Activated CD4-positive, CD25-positive, alpha-beta regulatory T cell (primary cell): ENCODE measurements at regions not wholly inside any gene's neighbourhood (a gene's known extent, or its start where the extent isn't known, plus 50 kb on each side); places are given as distances from the start of the nearest gene placed in this dataset.
"Not testable (repeated sequence)": the region's sequence is repeated elsewhere in the genome, so short reads cannot be mapped to it uniquely, and the experiment has no call there.

Source experiments
- DNase-seq, 4 experiments: peaks; one replicate each; lab custom pipeline; 2025; lab: John Stamatoyannopoulos, UW

DNA sequence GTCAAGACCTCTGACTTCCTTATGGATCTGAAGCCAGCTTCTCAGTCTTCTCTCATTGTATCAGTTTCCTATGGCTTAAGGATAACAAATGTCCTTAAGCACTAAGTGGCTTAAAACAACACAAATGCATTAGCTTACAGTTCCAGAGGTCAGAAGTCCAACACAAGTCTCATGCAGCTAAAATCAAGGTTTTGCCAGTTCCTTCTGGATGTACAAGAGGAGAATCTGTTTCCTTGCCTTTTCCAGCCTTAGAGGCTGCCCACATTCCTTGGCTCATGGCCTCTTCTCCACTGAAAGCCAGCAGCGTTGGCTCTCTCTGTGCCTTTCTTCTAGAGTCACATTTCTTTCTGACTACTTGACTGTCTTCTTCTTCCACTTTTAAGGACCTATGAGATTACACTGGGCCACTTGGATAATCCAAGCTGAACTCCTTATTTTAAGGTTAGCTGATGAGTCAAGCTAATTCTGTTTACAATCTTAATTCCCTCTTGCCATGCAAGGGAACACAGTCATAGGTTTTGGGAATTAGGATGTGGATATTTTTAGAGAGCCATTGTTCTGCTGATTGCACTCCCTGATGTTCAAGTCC, 179.0 kb downstream of the BCAS1 start:
- DNase-seq: no peak

DNA sequence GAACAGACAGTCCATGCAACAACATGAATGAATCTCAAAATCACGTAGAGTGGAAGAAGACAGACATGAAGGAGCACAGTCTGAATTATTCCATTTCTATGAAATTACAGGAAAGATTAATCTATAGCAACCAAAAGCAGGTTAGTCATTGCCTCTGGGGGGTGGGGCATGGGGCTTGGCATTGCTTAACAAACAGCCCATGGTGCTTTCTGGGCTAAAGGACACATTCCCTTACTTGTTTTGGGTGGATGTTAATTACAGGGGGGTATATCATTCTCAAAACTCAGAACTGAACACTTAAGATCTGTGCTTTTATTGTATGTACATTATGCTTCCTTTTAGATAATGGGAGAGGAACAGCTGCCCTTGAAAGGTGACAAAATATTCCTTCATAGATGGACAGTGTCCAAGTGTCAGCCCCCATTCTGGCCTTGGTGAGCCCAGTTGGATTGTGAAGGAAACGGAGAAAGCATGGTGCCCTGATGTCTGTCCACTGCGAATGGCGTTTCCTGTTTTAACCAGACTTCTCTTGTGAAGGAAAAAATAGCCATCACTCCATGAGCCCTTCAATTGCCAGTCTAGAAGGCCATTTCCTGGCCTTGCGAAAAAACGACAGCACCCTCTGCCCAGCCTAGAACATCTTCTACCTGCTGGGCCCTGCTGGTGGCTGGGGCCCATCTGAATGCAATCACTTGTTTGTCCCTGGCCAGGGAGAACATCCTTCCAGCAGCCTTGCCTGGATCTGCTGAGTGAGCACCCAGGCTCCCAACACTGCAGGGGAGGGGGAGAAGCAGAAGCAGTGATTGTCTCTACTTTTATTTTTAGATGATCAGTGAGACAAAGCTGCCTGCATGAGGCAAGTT, 179.7 kb downstream of the BCAS1 start:
- DNase-seq: no peak

DNA sequence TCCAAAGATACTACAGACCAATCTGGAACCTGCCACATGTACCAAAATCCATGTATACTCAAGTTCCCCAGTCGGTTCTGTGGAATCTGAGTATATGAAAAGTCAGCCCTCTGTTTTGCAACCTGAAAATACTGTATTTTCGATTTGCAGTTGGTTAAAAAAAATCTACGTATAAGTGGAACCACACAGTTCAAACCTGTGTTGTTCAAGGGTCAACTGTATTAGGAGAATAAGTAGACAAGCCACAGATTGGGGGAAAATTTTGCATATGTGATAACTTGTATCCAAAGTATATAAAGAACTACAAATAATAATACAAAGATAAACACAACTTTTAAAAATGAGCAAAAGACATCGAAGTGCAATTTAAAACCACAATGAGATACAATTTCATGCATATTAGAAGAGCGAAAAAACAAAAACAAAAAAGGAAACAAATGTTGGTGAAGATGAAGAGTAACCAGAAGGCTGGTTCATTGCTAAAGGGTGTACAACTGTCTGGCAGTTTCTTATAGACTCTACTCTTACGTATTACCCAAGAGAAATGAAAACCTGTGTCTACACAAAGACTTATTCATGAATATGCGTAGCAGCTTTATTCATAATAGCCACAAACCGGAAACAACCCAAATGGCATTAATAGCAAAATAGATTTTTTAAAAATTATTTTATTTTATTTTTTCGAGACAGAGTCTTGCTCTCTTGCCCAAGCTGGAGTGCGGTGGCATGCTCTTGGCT, 180.8 kb downstream of the BCAS1 start:
- DNase-seq: no peak

DNA sequence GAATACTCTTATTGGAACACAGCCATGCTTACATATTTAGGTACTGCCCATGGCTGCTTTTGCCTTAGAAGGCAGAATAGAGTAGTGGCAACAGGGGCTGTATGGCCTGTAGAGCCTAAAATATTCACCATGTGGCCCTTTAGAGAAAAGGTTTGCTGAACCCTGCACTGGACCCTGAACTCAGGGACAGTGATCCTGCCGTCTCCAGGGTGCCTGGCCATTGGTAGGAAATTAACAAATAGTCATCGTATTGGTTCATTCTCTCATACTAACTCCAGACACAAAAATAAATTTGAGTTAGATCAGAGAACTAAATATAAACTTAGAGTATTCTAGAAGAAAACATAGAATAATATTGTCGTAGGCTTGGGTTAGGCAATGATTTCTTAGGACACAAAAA, 181.4 kb downstream of the BCAS1 start:
- DNase-seq: no peak

DNA sequence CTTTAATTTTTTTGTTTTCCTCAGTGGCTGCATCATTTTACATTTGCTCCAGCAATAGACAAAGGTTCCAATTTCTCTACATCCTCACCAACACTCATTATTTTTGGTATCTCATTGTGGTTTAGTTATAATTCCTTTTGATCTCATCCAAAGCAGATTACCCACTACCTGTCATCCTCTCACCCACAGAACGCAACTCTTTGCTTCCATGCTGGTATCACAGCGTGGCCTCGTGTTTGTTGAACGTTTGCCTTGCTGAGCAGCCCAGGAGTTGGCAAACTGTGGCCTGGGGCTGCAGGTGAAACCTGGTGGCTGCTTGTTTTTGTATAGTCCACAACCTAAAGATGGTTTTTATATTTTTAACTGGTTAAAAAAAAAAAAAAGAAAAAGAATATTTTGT, 181.9 kb downstream of the BCAS1 start:
- no peak for DNase-seq

DNA sequence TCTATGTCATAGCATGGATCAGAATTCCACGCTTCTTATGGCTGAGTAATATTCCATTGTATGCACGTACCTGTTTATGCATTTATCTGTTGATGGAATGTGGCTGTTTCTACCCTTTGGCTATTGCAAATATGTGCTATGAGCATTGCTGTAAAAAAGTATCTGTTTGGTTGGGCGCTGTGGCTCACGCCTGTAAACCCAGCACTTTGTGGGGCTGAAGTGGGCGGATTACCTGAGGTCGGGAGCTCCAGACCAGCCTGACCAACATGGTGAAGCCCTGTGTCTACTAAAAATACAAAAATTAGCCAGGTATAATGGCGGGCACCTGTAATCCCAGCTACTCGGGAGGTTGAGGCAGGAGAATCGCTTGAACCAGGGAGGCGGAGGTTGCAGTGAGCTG, 182.4 kb downstream of the BCAS1 start:
- DNase-seq: no peak

DNA sequence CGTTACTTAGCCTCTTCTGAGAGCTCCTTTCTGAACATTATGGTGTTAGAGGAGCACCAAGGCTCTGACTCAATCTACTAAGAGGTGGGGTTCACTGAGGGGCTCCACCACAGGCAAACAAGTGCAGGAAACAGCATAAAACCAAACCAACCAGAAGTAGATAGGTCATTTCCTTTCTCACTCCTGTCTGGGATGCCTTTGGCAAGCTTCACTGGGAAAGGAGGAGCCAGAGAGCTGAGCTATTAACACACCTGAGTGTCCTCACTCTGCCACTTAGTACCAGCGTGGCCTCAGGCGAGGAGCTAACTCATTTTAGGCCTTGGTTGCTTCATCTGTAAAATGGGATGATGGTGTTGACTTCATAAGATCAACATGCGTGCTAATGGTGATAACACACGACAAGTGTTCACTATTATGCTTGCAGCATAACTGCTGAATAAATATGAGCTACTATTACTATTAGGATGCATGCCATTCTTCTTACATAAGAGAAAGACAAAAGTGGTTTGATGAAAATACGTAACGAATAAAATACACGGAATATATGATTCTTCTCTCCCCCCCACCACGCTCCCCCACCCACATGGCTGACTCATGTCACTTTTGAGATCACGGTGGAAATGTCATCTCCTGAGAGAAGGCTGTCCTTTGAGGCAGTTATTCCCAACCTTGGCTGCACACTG, 185.4 kb downstream of the BCAS1 start:
- DNase-seq: peak in 1 of 4 experiments; percentile 24

DNA sequence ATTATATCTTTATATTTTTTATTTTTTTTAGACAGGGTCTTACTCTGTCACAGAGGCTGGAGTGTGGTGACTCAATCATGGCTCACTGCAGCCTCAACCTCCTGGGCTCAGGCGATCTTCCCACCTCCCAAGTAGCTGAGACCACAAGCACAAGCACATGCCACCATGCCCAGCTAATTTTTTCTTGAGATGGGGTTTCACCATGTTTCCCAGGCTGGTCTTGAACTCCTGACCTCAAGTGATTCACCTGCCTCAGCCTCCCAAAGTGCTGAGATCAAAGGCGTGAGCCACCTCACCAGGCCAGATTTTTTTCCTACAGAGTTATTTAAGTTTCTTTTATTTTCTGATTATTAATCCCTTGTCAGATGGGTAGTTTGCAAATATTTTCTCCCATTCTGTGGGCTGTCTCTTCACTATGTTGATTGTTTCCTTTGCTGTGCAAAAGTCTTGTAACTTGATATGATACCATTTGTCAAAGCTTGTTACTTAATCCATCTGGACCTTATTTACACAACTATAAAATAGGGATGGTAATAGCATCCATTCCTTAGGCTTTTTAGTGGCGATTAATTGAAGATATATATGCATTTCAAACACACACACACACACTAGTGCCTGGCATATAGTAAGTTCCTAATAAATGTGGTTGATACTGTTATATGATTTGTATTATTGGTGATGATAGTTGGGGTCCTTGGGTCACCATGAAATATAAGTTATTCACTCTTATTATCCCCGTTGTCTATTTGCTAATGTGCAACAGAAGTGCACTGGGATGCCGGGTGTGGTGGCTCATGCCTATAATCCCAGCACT, 187.1 kb downstream of the BCAS1 start:
- DNase-seq: no peak

DNA sequence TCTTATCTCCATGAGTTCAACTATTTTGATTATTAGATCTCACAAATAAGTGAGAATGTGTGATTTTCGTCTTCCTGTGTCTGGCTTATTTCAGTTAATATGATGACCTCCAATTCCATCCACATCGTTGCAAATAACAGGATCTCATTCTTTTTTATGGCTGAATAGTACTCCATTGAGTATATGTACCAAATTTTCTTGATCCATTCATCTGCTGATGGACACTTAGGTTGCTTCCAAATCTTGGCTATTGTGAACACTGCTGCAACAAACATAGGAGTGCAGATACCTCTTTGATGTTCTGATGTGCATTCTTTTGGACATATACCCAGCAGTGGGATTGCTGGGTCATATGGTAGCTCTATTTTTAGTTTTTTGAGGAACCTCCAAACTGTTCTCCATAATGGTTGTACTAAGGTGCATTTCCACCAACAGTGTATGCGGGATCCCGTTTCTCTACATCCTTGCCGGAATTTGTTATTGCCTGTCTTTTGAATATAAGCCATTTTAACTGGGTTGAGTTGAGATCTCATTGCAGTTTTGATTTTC, 187.9 kb downstream of the BCAS1 start:
- not testable (repeated sequence) for DNase-seq

DNA sequence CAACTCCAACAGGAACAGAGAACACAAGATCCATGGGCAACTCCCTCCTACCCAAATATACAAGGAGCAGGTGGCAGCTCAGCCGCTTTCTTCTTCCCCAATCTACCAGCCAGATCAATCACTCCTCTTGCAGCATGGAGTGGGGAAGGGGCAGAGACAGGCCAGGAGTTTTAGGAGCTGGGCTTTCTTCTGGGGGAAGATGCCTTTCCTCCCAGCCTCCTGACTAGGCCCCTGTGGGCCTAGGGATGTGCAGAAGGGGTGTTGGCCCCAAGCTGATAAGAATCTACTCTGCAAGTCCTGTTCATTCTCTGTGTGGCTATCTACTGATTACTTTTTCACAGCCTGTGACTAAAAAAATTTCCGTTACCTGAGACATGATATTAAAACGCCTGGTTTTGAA, 189.0 kb downstream of the BCAS1 start:
- DNase-seq: no peak

DNA sequence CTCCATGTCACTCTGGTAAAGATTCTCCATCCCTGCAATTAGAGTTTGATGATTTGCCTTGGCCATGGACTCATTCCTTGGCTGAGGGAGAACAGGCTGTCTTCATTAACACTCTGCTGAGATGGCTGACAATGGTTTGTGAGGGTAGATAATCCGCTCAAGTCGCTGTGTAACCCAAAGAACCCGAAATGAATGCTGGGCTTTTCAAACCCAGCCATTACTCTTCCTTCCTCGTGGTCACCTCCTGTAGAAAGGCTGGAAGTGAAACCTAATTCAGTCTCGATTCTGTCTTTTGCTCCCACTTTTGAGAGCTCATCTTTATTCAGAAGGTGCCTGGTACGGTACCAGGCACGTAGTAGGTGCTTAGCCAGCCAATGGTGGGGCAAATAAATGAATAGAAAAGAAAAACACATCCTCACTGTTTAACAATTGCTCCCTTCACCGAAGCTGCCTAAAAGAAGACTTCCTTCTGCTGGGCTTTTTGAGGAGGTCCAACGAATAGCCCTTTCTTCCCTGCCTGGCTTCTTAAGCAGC, 190.2 kb downstream of the BCAS1 start:
- no peak for DNase-seq

DNA sequence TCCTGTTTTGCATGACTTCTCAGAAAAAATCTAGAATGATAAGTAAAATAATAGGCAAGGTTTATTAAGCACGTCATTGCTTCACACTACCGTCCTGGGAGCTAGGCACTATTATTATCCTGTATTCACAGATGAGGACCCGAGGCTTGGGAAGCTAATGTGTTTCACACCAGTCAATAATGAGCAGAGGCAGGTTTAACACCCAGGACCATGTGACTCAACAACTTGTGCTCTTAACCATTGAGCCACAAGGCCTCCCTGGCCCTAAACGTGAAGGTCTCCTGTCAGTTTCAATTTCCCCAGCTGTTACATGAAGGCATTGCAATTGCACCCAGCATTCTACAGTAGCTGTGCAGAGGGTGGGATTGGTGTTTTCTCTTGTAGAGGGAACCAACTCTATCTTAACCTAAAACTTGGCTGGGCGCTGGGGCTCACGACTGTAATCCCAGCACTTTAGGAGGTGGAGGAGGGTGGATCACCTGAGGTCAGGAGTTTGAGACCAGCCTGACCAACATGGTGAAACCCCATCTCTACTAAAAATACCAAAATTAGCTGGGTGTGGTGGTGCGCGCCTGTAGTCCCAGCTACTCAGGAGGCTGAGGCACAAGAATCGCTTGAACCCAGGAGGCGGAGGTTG, 191.2 kb downstream of the BCAS1 start:
- DNase-seq: no peak

DNA sequence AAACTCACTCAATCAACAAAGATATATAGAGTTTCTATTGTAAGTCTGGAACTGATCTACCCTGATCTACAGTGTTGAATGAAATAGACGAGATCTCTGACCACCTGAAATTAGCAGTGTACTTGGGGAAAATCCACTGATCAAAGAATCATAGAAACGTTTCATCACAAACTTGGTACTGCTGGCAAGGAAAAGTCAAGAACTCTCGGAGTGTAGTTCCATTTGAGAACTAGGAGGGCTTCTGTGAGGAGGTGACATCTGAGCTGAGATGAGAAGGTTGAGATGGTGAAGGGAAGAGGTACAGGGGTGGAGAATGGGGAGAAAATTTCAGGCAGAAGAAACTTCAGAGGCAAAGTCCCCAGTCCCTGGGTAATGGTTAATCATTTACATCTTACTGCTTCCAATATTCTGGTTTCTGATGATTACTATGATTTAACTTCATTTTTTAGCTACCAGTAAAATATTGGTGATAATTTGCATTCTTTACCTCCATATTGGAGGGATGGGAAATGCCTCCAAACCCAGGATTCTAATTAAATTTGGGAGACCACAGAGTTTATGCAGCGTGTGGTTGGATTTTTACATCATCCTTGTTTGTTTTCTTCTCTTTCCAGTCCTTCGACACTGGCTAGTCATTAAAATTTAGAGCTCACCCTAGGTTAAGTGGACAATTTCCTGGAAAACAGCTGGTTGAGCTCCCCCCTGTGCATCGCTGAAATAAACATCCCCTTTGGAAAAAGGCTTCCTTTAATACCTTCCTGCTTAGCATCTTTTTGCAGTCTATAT, 191.9 kb downstream of the BCAS1 start:
- DNase-seq: no peak

DNA sequence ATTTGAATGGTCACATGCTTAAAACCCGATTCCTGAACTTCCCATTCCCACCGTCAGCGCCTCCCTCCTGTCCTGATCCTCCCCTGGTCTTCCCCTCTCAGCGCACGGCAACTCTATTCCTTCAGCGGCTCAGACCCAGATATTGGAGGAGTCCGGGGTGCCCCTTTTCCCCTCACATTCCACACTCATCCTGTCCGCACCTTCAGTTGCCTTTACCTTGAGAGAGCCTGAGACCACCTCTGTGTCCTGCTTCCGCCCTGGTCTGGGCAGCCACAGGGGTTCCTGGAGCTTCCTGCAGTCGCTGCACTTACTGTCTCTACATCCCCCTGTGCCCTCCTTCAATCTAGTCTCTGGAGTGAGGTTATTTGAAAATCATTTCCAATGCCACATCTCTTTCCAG, 193.4 kb downstream of the BCAS1 start:
- no peak for DNase-seq

DNA sequence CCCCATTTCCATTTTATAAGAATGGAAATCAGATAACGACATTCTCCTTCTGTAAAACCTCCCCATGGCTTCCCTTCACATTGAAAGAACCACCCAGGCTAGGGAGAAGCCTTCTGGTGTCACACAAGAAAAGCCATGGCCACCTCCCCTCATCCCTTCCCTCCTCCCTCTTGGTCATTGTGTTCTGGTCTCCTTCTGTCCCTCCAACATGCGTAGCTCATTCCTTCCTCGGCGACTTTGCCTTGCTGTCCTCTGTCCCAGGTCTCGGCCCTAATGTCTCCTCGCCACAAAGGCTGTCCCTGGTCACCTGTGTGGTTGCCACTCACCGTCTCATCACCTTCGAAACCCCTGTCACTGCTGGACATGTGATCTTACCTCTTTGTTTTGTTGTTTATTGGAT, 193.9 kb downstream of the BCAS1 start:
- no peak for DNase-seq

DNA sequence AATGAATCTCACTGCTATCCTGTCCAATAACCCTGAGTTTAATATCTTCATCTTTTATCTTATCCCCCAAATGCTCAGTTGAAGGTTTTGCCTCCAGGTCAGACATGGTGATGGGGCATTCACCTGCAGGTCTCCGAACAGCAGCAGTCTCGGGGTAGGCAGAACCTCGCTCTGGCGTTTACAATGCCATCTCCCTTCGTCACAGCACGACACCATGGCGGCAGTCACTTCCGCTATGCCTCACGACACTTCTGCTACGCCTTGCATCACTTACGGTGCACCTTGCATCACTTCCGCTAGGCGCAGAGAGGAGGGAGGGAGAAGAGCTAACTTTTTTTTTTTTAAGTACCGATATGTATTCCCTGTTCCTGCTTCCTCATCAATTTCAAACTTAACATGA, 194.9 kb downstream of the BCAS1 start:
- no peak for DNase-seq

DNA sequence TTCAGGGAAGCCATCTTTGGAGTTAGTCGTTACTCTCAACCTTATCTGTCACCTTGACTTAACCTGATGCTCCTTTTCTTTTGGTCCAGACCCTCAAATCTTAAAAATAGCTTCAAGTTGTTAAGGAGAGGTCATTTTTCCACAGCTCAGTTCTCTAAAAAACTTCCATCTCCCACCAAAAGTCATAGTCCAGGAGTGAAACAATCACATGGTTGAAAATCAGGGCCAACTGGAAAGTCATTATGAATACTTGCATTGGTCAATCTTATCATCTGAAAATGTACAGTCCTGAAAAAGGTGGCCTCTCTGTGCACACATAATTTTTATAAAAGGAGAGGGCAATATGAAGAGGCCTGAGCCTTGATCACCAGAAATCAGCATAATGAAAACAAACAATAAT, 195.7 kb downstream of the BCAS1 start:
- DNase-seq: no peak

DNA sequence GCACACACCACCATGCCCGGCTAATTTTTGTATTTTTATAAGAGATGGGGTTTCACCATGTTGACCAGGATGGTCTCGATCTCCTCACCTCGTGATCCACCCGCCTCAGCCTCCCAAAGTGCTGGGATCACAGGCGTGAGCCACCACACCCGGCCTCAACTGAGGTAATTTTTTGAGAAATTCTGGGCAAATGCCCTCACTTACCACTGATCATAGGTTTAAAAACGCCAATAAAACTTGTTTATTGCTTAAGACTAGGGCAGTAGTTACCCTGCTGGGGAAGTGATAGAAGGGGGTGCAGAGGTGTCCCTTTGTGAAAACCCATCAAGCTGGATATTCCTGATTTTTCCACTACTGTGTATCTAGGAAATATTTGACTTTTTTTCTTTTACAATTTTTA, 196.3 kb downstream of the BCAS1 start:
- no peak for DNase-seq

DNA sequence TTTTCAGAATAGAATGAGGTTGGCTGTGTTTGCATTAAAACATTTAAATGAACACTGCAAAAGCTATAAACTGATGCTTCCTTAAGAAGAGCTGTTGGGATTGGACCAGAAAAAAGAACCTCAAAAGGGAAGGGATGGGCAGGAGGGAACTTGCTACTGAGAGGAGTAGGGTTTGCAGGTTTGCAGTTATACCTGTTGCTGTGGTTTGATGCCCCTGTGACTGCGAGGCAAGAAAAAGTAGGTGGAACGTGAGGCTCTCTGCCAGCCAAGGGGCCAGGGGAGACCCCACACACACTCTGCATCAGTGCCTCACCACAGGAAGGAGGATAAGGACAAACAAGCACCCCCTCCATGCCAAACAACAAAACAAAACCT, 197.2 kb downstream of the BCAS1 start:
- DNase-seq: no peak
